CD4-positive, alpha-beta T cell treated with Interleukin-10 for 1 hour (primary cell): ENCODE measurements at regions not wholly inside any gene's neighbourhood (a gene's known extent, or its start where the extent isn't known, plus 50 kb on each side); places are given as distances from the start of the nearest gene placed in this dataset.

Experiments
- DNase-seq: peaks from one replicate; pipeline ENCODE4 v3.0.0-alpha.2; 2020

DNA sequence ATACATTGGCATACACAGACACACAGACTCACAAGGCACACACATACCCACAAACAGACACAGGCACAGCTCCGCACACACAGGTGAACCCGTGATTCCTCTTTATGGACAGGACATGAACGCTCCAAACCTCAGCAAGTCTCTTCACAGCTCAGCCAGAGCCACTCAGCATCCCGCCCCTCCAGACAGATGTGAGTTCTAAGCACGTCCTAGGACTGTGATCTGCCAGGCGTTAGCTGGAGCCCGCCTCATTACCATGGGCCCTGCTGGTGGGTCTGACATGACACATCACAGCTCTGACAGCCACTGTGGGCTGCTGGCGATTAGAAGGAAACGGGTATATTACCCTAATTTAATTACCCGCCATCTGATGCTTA is 176.7 kb upstream of the PPP2R2D start:
- DNase-seq = no peak

DNA sequence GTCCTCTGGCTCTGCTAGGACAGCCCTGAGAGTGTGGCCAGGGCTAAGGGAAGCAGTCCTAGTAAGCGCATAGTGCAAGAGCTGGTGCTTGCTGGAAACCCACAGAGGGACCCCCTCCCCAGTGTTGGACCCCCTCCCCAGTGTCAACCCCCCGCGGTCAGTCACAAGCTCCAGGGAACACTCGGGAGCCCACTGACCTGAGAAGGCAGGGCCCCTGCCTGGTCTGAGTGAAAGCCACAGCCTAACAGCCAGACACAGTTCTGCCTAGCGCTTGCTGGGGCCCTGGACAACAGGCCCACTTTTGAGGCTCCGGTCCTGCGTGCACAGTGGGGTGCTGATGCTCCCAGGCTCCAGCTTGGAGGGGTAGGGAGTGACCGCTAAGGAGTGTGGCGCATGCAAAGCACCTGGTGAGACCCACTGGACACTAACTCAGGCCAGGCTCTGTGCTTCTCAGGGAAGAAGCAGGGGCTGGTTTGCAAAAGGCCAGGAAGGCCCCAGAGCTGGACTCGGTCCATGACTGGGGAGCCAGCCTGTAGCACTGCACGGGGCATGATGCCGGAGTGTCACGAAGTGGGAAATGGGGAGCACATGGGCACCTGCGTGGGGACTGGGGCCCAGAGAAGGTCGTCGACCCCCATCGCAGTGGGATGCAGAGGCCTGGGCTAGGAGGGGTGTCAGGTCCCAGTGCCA is 175.8 kb upstream of the PPP2R2D start:
- no peak for DNase-seq

DNA sequence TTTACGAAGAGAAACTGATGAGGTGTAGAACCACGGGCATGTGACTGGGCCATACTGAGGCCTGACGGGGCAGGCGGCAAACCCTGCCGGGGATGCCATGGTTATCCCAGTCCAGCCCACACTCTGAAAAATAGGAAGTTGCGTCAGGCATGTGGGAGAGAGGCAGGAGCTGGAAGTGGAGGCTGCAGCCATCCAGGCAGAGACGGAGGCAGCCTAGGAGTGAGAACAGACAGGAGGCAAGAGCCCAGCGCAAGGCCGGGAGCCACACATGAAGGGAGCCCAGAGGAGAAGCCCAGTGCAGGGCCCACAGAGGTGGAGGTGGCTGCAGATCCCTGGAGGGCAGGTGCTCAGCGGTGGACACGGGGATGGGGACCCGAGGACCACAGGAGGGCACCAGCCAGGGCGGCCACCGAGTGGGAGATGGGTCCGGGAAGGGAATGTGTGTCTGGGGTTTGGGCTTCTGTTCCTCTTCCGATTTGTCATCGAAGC is 175.2 kb upstream of the PPP2R2D start:
- DNase-seq = no peak

DNA sequence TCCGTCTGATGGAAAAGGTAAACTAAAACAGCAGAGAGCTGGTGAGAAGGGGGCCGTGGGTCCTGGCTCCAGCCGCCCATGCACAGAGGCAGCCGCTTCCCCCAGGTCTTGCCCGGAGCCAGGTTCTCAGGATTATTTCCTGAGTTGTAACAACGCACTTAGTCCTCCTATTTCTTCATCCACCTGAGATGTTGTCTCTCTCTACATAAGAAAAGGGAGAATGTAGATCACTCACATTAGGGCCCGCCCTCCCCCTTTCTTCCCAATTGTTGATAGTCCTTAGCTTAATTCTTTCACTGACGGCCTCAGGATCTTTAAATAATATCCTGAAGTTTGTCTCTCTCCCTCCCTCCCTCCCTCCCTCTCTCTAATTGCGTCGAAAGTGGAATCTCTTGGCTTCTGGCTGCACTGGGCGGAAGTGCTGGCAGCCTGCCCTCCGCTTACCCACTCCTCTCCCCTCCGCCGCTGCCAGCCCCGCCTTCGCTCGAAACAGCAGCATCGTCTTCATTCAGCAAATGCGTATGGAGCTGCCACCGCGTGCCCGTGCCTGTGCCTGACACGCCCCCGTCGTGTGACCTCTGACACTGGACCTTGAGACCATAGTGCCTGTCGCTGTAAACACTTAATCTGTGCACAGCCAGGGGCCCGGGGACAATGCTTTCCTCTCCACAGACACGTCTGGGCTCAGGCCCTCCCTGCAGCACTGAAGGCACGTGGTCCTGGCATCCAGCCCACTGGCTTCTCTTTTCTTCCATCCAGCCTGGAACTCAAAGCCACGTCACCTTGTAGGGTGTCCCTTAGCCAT is 174.5 kb upstream of the PPP2R2D start:
- DNase-seq = no peak

DNA sequence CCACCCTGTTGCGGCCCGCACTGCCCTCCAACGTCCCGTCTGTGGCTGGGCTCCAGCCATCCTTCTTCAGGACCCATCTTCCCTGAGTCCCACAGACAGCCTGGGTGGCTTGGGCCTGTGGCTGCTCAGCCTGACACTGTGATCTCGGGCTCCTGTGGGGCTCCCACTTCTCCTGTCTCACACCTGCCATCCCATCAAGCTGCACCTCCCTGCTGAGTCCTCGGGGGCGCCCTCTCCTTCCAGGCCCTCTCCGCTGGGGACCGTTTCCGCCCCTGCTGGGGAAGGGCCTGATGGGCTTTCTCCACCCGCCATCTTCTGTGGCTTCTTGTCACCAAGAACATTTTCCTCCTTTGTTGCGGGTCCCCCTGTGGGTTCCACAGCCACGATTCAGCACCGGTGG is 173.8 kb upstream of the PPP2R2D start:
- no peak for DNase-seq

DNA sequence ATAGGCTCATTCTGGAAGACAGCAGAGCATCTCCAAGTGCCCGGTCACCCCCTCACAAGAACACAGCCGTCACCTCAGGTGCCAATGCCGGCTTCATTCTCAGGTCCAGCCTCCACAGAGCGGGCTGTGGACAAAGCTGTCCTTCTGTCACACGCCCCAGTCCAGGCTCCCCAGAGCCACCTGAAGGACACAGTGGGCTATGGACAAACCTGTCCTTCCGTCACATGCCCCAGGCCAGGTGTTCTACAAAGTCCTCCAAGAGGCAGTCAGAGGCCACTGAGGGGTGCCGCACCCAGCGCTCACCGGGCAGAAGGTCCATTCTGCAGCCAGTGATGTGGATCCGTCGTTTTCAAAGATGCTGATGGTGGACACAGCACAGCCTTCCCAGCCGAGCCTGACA is 173.2 kb upstream of the PPP2R2D start:
- DNase-seq = no peak

DNA sequence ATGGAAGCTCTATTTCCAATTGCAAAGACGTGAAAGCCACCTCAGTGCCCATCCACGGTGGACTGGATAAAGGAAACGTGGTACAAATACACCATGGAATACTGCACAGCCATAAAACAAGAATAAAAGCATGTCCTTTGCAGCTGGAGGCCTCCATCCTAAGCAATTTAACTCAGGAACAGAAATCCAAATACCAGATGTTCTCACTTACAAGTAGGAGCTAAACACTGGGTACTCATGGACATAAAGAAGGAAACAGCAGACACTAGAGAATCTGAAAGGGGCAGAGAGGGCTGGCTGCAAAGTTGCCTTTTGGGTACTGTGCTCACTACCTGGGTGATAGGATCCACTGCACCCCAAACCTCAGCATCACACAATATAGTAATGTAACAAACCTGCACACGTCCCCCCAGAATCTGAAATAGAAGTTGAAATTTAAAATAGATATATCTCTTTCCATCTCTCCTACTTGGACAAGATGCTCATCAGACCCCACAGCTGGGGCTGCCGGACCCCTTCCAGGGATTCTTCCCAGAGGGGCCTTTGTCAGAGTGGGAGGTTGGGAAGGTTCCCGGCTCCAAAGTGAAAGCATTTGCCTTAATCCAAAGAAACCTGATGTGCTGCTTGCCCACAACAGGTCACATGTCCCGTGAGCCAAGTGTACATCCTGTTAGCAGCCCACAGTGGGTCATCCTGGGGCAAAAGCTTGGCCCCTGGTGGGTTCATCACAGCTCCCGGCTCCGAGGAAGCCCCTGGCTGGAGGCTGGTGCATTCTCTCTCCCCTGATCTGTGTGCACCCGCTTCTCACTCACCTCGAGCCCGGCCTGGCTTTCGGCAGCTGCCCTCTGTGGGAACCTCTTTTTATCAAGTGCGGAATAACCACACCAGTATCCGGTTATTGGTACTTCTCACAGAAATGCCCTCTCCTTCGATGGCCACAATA is 172.3 kb upstream of the PPP2R2D start:
- DNase-seq = no peak

DNA sequence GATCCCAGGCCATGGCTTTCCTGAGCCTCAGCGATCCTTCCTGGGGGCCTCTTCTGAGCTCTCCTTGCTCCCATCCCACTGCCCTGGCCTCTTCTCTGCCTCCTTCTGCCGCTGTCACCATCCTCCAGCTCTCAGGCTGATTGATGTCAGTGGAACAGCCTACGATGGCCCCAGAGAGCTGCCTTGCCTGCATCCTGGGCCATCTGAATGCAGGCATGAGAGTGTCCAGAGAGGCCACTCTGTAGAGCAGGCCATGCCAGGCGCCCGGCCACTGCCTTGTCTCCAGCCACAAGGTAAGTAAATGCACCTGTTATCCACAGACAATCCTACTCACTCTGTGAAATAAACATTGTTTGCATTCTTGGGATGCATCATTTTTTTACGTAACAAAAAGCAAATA is 171.4 kb upstream of the PPP2R2D start:
- DNase-seq = no peak

DNA sequence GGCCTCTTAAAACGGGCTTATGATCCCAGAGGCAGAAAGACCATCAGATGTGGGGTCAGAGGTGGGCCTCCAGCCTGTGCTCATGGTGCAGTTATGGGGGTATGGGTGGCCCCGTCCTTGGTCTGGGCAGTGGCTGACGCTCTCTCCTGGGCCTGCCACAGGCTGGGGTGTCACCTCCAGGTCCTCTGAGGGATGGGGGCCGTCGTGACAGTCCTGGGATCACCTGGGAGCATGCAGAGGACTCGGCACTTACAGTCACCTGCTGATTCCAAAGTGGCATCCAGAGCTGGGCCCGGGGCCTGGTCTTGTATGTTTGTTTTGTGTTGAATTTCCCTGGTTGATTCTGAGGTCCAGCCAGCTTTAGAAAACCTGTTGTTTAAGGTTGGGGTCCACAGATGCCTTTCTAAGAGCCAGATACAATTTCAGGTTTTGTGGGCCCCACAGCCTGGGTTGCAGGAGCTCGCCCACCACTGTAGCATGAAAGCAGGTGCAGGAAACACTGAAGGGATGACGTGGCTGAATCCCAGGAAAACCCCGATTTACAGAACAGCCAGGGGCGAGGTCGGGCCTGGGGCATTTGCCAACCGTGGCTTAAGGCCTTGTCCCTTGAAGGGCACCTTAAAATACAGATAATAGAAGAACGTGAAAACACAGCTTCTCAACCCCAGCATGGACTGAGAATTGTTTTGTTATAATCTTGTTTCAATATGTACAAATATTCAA is 170.7 kb upstream of the PPP2R2D start:
- no peak for DNase-seq

DNA sequence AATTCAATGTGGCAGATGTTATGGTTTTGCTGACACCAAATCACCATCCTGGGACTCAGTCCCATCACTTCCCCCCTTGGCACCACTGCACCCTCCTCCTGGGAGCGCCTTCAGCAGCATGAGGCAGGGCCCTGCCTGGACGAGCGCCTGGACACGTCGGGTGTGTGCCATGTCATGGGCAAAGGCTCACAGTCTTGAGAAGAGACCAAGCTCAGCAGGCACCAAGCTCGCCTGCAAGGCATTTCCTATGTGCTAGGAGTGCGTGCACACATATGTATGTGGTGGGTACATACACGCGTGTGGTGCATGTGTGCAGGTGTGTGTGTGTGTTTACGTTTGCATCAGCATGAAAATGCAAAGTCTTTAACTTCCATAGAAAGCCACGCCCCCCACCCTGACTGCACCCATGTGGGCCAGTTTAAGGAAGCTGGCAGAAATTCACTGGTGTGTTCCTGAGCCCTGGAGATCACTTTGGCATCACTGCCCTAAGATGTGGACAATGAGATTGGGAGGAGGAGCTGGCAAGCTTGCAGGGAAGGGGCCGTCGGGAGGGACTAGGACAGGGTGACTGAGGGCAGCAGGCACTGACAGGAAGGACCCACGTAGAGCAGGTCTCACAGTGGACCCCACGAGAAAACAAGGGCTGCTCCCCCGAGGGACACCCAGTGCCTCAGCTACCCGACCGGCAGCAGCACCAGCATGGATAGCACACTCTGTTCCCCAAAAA is 169.9 kb upstream of the PPP2R2D start:
- no peak for DNase-seq

DNA sequence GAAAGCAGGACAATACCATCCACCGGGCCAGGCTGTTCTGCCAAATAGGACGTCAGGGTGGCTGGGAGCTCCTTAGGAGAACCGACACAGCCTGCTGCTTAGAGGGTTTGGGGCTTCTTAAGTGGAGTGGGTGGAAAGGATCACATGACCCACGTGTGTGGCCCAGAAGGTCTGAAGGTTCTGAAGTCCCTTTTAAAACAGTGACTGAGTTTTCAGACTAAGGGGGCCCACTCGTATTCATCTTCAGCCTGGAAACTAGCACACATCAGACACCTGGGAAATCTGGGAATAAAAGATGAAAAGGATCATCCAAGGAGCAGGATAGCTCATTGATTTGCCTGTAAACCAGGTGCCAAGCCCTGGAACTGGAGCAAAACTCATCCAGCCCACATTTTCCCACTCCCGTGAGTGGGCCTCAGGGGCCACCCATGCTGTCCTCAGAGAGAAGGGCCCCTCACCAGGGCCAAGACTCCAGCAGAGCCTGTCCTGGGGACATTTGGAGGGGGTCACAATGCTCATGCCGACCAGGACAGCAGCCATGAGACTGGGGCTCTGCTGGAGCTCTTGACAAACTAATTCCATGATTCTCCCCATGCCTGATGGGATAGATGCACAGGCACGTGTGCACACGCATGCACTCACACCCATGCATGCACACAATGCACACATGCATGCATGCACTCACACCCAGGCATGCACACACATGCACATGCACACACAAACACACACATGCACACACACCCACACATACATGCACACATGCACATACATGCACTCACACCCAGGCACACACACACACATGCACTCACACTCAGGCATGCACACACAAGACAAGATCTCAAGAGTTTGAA is 168.8 kb upstream of the PPP2R2D start:
- no peak for DNase-seq

DNA sequence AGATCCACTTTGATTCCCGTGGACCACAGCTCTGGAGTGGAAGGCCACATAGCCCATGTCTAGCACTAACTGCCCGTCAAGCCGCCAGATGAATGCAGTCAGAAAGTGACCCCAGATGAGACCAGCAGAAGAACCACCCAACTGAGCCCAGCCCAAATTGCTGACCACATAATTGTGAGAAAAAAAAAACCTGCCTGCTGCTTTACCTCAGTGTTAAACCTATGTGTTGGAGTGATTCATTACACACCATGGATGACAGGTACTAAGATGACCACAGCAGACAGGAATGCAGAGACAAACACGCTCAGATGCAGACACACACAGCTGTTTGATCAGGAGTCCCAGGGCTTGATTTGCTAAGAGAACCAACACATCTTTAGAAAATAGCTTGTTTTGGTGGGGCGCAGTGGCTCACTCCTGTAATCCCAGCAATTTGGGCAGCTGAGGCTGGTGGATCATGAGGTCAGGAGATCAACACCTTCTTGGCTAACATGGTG is 168.1 kb upstream of the PPP2R2D start:
- DNase-seq = no peak

DNA sequence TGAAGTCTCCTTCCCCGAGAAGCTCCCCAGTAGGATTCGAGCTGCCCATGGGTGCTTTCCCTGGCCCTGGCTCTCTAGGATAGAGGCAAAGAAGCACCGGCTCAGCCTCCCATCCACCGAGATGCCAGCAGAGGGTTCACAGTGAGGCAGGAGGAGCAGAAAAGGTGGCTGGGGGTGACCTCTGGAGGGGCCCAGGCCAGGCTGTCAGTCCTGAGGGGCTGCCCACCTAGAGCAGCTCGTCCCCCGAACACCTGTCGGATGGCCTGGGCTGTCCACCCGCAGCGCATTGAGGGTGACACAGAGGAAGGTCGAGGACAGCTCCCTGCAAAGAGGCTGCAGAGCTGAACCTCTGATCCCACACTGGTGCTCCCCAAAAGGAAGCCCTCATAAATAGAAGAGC is 167.2 kb upstream of the PPP2R2D start:
- DNase-seq = no peak

DNA sequence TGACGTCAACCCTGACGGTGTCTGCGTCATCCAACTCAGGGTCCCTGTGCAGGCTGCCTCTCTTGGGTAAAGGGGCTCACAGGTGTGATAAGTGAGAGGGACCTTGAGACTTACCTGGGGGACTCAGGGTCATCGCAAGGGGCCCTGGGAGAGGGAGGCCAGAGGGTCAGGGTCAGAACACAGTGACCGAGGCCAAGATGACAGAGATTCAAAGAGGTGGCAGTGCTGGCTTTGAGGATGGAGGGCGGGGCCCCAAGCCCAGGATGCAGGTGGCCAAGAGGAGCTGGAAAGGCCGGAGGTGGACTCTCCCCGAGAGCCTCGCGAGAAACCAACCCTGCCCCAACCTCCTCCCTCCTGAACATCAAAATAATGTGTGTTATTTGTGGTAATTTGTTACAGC is 165.2 kb upstream of the PPP2R2D start:
- no peak for DNase-seq

DNA sequence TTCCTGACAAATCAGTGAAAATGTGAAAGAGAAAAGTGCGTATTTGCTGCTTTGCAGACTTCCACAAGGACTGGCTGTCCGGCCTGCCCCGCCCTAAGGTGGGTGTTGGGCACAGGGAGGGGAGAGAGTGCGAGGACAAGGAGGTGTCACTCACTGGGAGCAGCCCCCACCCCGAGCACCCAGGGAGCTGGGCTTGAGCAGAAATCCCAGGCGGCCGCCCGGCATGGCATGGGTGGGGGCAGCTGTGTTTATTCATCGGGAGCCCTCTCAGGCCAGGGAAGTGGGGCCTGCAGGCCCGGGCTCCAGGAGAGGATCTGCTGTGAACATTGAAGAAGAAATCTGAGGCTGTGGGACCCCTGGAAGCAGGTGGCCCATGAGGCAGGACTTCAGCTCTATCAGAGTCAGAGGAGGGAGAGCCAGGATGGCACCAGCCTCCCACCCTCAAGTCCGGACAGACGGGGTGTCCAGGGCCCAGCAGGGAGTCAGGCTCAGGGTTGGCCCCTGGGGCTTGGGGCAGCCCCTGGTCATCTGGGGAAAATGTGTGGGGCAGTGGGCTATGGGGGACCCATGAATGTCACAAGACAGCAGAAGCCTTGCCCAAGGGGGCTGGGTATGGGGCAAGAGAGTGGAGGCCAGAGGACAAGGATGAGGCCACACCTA is 164.4 kb upstream of the PPP2R2D start:
- no peak for DNase-seq

DNA sequence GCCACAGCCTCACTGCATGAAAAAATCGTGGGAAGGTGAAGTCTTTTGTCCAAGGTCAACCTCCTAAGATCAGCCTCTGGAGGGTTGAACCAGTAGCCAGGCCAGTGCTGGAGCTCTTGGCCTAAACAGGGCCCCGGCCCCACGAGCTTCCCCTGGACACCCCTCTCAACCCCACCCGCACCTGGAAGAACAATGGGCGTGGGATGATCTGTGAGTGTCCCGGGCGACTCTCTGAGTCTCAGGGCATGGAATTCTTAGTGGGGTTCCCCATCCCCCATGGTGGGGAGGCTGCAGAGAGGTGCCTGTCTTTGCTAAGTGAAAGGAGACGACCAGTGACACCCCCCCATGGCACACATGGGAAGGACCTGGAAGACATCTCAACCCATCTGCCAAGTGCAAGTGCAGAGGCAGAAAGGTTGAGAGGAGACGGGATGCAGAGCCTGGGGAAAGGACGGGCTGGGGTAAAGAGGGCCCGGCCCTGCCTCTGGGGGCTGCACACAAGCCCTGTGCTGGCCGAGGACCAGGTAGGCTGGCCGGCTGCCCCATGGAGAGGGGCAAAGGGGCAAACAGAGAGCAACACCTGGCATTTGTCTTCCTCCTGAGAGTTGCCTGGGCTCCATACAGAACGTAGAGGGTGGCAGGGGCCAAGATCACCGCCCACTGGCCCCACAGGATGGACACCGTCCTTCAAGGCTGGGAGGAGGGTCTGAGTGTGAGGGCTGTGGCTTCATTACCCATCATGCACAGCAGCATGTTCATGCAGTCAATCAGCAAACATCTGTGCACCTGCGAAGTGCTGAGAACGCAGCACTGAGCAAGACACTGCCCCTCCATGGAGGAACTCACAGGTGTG is 163.0 kb upstream of the PPP2R2D start:
- DNase-seq = no peak

DNA sequence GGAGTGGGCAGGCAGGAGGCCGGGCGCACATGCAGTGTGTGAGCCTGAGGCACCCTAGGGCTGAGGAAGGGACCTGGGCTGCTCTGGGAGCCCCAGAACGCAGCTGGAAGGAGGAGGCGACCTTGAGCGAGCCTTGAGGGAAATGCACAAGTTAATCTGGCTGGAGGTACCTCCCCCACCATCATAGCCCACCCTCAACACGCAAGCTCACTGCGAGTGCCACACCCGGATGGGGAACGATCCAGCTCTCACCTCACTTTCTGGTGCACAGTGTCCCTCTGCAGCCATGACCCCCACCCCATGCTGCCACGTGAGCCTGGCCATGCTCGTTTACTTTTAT is 162.4 kb upstream of the PPP2R2D start:
- no peak for DNase-seq

DNA sequence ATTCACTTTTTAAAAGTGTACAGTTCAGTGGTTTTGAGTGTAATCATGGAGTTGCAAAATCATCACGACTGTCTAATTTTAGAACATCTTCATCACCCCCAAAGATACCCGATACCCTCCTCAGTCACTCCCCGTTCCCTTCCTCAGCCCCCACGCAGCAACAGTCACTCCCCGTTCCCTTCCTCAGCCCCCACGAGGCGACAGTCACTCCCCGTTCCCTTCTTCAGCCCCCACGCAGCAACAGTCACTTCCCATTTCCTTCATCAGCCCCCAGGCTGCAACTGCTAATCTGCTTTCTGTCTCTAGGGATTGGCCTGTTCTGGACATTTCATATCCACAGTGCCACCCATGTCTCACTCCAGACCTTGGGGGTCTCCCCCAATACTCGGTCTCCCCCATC is 161.6 kb upstream of the PPP2R2D start:
- DNase-seq = no peak

DNA sequence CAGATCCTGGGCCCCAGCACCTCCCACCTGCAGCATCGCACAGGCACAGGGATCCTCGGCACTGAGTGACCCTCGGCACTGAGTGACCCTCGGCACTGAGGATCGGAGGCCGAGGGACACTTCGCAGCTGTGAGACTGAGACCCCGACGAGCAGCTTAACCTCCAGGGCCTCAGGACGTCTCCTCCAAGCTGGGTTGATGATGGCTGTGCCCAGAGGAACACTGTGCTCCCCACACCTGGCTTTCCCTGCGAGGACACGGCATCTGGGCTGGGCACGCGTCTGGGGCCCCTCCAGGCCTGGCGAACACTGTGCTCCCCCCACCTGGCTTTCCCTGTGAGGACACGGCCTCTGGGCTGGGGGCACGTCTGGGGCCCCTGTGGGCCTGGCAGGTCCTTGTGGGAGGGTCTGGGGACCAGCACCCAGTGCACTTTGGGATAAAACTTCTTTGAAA is 158.3 kb upstream of the PPP2R2D start:
- DNase-seq = no peak
